SKM-1 (cell line): ENCODE measurements at regions not wholly inside any gene's neighbourhood (a gene's known extent, or its start where the extent isn't known, plus 50 kb on each side); places are given as distances from the start of the nearest gene placed in this dataset.

ENCODE experiments used
- DNase-seq: peaks from one replicate; lab custom pipeline; 2025; ENCODE audit not compliant: unreplicated experiment; lab: John Stamatoyannopoulos, UW

GRCh38 chr16:80198311-80199299, 342.2 kb upstream of the DYNLRB2 start:
- no peak for DNase-seq

DNA sequence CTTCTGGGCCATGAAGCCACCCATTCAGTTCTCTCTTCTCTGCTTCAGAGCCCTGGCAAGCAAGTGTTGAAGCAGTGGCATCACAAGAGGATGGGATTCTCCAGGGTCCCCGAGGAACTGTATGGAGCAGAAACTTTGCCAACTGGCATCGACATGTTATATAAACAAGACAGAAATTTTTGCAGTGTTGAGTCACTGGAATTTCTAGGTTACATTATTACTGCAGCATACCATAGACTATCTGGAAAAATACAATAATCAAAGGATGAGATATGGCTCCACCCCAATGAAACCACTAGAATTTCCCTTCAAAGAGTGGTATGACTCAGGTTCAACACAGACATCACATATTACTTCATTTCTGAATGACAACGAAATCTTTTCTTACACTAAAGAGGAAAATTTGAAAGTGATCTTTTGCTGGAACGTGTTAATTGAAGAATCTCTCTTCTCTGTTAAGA, 343.0 kb upstream of the DYNLRB2 start:
- DNase-seq: no peak

DNA sequence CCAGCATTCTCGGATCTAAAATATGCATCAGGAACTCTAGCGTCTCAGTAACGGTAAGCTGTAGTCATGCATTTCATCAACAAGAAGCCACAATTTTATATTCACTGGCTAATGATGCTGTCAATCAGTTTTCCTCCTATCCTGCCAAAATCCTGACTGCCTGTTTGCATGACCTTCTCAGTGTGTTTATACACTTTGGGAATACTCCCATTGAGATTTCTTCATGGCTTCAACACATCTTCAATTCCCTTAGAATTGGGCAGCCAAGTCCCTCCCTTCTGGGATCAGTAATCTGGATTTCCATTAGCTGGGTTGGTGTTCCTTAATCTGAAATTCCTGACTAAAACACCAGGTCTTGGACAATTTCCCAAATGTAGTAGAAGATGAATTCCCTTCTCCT, 348.9 kb upstream of the DYNLRB2 start:
- no peak for DNase-seq

GRCh38 chr16:80189476-80190175, 351.2 kb upstream of the DYNLRB2 start:
- no peak for DNase-seq

GRCh38 chr16:80176114-80176513, 364.7 kb upstream of the DYNLRB2 start:
- DNase-seq: no peak

- DNase-seq: no peak
Observed at GRCh38 chr16:80175011-80175410, 365.8 kb upstream of the DYNLRB2 start.

DNA sequence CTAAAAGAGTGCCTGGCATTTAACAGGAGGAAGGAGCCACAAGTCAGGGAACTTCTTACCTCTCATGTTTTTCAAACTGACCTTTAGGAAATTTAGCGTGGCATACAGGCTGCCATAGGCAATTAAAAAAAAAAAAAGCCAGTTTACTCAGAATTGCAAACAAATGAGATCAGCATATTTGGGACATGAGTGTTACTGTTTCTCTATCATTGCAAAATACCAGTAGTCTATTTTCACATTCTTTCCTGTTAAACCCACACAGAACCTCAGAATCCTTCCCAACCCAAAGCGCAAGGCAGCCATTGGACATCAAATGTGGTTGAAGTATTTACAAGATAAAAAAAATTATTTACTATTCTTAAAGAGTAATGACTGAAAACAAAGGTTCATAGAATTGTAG, 366.4 kb upstream of the DYNLRB2 start:
- DNase-seq: no peak

- no peak for DNase-seq
Observed at GRCh38 chr16:80171746-80172145, 369.0 kb upstream of the DYNLRB2 start.

- no peak for DNase-seq
Observed at GRCh38 chr16:80171199-80171598, 369.6 kb upstream of the DYNLRB2 start.

DNA sequence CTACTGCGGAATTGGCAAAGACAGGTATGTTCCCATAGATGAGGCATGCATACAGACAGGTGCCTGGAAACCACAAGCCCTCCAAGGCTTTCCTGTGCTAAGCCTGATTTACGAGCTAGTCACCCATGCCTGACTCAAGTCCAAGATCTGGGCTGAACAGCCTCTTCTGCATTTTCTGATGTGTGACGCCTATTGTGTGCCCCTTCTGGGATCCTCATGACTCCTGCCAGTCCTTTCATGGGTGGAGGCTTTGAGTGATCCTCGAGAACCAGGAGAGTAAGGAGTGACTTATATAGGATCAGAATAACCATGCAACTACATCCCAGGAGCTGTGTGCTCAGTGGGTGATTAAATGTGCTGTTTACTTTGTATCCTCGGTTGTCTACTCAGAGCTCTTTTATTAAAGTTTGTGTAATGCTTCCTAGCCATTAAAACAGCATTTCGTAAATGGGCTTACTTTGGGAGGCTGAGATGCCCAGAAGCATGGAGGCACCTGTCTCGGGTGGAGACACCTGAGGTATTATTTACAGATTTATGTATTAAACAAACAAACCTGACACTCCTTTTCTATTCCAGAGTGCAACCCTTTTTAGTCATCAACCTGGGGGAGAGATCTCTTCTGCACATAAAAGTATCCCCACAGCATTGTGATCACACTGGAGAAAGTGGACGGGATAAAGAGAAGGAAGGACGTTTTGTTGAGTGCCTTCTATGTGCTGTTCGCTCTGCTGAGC, 373.0 kb upstream of the DYNLRB2 start:
- no peak for DNase-seq

DNA sequence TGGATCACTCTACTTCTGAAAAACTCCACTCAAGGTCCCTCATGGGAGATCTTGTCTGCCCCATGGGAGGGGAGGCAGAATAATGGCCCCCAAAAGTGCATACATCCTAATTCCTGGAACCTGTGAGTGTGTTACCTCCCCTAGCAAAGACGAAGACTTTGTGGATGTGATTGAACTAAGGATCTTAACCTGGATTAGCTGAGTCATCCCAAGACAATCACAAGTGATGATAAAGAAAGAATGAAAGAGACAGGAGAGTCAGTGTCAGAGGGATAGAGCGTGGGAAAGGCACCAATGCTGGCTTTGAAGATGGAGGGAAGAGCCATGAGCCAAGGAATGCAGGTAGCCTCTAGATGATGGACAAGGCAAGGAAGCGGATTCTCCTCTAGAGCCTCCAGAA, 374.7 kb upstream of the DYNLRB2 start:
- no peak for DNase-seq

DNA sequence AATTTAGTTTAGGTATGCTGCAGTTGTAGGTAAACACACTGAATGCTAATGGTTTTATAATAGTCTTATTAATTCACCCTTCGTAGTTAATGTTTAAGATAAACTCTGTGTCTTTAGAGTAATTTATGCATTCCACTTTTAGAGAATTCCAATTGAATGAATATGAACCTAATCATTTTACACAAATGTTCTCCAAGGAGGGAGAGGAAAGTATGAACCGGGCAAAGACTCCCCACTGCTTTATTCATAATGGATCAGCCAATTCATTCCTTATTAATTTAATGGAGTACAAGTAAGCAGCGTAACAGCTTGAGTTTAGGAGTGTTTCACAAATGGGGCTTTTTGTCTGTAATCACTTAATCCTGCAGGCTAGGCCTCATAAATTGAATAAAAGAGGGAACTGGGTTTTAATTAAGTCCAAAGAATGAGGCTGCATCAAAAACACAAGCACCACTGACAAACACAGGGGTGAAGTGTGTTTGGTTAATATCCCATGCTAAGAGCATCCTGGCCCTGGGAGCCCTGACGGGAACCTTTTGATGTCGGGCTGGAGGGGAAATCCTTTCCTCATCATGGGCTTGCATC, 375.7 kb upstream of the DYNLRB2 start:
- DNase-seq: no peak

- no peak for DNase-seq
Observed at GRCh38 chr16:80163339-80163738, 377.5 kb upstream of the DYNLRB2 start.

GRCh38 chr16:80161799-80162739, 378.7 kb upstream of the DYNLRB2 start:
- DNase-seq: no peak

DNA sequence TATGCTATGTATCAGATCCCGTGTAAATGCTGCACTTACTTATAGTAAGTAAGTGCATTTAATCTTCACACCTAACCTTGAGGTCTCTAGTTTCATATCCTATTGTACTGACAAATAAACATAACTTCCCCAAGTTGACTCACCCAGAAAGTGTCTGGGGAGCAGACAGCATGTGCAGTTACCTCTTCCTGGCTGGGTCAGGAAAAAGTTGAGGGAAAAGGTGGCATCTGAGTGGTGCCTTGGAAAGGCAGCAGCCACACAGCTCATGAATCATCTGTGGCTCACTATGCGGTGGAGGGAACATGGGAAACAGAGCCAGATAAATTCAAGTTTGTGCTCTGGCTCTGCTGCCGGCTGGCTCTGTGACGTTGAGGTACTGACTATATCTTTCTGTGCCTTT, 382.0 kb upstream of the DYNLRB2 start:
- no peak for DNase-seq

- no peak for DNase-seq
Observed at GRCh38 chr16:80151722-80152111, 389.1 kb upstream of the DYNLRB2 start.

DNA sequence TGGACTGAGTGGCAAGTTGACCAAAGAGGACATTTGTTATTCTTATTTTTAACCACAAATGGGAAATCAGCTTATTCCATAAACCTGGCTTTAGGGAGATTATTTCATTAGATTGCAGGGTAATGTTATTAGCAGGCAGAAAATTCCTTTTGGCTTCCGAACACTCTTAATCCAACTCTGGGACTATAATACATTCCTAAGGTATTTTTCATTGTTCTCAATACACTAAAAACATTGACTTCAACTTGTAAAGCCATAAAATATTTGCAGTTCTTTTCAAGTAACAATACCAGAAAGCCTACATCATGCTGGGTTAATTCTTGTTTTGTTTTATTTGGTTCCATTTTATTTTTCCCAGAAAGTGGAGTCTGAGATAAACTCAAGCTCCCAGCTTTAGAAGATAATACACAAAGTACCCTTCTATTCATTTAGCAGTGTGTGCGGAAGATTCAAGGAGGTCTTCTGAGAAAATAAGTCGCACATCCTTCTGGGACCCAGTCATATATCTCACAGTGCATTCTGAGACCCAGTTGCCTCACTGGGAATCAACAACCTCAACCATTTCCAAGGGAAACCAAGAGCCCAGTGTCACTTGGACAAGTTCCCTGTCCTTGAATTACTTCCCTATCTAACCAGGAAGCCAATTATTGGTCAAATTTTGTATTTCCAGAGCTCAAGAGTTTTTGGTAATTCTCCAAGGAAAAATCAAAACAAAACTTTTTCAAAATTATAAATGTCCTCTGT, 389.6 kb upstream of the DYNLRB2 start:
- no peak for DNase-seq

DNA sequence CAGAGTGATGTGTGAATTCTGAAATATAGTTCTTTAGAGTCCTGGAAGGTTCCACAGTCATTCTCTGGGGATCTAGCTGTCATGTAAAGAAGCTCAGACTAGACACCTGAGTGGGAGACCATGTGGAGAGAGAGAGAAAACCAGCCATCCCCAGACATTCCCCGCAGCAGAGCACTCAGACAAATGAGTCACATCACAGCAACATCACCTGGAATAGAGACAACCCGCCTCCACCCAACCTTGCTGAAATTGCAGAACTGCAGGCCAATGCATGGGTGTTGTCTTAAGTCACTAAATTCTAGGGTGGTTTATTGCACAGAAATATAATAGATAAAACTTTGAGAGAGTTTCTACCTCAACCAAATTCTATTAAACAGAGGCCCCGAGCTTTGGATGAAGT, 392.0 kb upstream of the DYNLRB2 start:
- no peak for DNase-seq

- no peak for DNase-seq
Observed at GRCh38 chr16:80147026-80147655, 393.7 kb upstream of the DYNLRB2 start.
